Thoracic aorta (tissue), 2 donors: ENCODE measurements at regions not wholly inside any gene's neighbourhood (a gene's known extent, or its start where the extent isn't known, plus 50 kb on each side); places are given as distances from the start of the nearest gene placed in this dataset.

Source experiments
- ATAC-seq: fragments of 150-250 bp; one replicate; pipeline ENCODE4 v1.8.0; 2017; ENCODE audit warnings: low read depth; ENCODE audit not compliant: insufficient number of reproducible peaks, low FRiP score
- DNase-seq: peaks from one replicate; pipeline ENCODE4 v3.0.0-alpha.2; 2020; ENCODE audit warnings: low spot score
- H3K27ac ChIP-seq, 2 donors: fragments of 200-600 bp; sonication (generic); 1 replicate in 1 of 2; 2 replicates in 1 of 2; pipeline ENCODE4 v1.5.1; 2016; ENCODE audit warnings: mild to moderate bottlenecking in 2 of 2, moderate library complexity in 2 of 2
- H3K27me3 ChIP-seq: fragments of 200-600 bp; sonication (generic); replicated peaks from 2 replicates; pipeline ENCODE4 v1.6.0; 2016; ENCODE audit warnings: mild to moderate bottlenecking; ENCODE audit not compliant: insufficient read depth
- H3K36me3 ChIP-seq: fragments of 200-600 bp; sonication (generic); one replicate; pipeline ENCODE4 v1.5.1; 2016
- H3K4me1 ChIP-seq, 2 donors: fragments of 200-600 bp; sonication (generic); 1 replicate in 1 of 2; 2 replicates in 1 of 2; pipeline versions ENCODE4 v1.5.1 to v1.6.0; 2016; ENCODE audit warnings: low read depth in 2 of 2, mild to moderate bottlenecking in 1 of 2; ENCODE audit not compliant: control insufficient read depth in 1 of 2
- H3K4me3 ChIP-seq: fragments of 200-600 bp; sonication (generic); 2 replicates; pipeline ENCODE4 v1.5.1; 2016; ENCODE audit warnings: mild to moderate bottlenecking
- H3K9me3 ChIP-seq: fragments of 200-600 bp; sonication (generic); 2 replicates; pipeline ENCODE4 v1.5.1; 2016
- CTCF ChIP-seq: fragments of 200-600 bp; sonication (generic); IDR thresholded peaks from one replicate; pipeline ENCODE4 v1.5.1; 2019; ENCODE audit warnings: antibody characterized with exemption

GRCh38 chr3:31041161-31041978 is 146.9 kb upstream of the GADL1 start:
- no peak for TF ChIP-seq CTCF
- H3K4me1 ChIP-seq = no peaks in the 10 kb centered on the region
- ATAC-seq = no peak
- H3K4me3 ChIP-seq = no peak overlapping the region
- no peak for DNase-seq
- peaks cover 7% of the 10 kb centered on the region for H3K9me3 ChIP-seq
- no peak overlapping the region for H3K27ac ChIP-seq
- no peaks in the 10 kb centered on the region for H3K36me3 ChIP-seq
- no peaks in the 10 kb centered on the region for H3K27me3 ChIP-seq

GRCh38 chr3:31043184-31043819 is 148.8 kb upstream of the GADL1 start:
- no peak for ATAC-seq
- Histone ChIP-seq H3K27me3 (no peaks in the 10 kb centered on the region), H3K36me3 (no peaks in the 10 kb centered on the region), H3K27ac (no peak overlapping the region), H3K4me1 (no peaks in the 10 kb centered on the region), H3K9me3 (peaks cover 7% of the 10 kb centered on the region), H3K4me3 (no peak overlapping the region)
- no peak for DNase-seq
- no peak for TF ChIP-seq CTCF

- Histone ChIP-seq H3K4me3 (no peak overlapping the region), H3K27ac (no peak overlapping the region), H3K9me3 (peaks cover 5% of the 10 kb centered on the region), H3K36me3 (no peaks in the 10 kb centered on the region), H3K4me1 (no peaks in the 10 kb centered on the region), H3K27me3 (no peaks in the 10 kb centered on the region)
- ATAC-seq = no peak
- TF ChIP-seq CTCF = no peak
- DNase-seq = no peak
Measured at GRCh38 chr3:31047673-31048072, 153.2 kb upstream of the GADL1 start.

GRCh38 chr3:31048143-31048542 is 153.7 kb upstream of the GADL1 start:
- Histone ChIP-seq H3K27me3 (no peaks in the 10 kb centered on the region), H3K4me3 (no peak overlapping the region), H3K36me3 (no peaks in the 10 kb centered on the region), H3K27ac (no peak overlapping the region), H3K9me3 (peaks cover under 1% of the 10 kb centered on the region), H3K4me1 (no peaks in the 10 kb centered on the region)
- DNase-seq = no peak
- ATAC-seq = no peak
- TF ChIP-seq CTCF = no peak

GRCh38 chr3:31050296-31050695 is 155.8 kb upstream of the GADL1 start:
- no peak overlapping the region for H3K27ac ChIP-seq
- no peaks in the 10 kb centered on the region for H3K9me3 ChIP-seq
- H3K27me3 ChIP-seq = no peaks in the 10 kb centered on the region
- no peak overlapping the region for H3K4me3 ChIP-seq
- H3K4me1 ChIP-seq = no peaks in the 10 kb centered on the region
- ATAC-seq (no peak), DNase-seq (no peak)
- no peak for TF ChIP-seq CTCF
- no peaks in the 10 kb centered on the region for H3K36me3 ChIP-seq
